GM12872 (cell line): ENCODE measurements at regions not wholly inside any gene's neighbourhood (a gene's known extent, or its start where the extent isn't known, plus 50 kb on each side); places are given as distances from the start of the nearest gene placed in this dataset.

ENCODE experiments used
- CTCF ChIP-seq: IDR thresholded peaks from 3 replicates; pipeline ENCODE4 v1.5.1; 2011; ENCODE audit warnings: low read depth, mild to moderate bottlenecking, low read length, moderate library complexity; ENCODE audit not compliant: insufficient read depth

- TF ChIP-seq CTCF: no peak
Observed at GRCh38 chr4:100819505-100819904, 301.7 kb upstream of the EMCN start.

- TF ChIP-seq CTCF: no peak
Observed at GRCh38 chr4:100816436-100817045, 298.7 kb upstream of the EMCN start.

GRCh38 chr4:100811046-100811445, 293.2 kb upstream of the EMCN start:
- TF ChIP-seq CTCF: no peak

GRCh38 chr4:100809506-100809905, 291.7 kb upstream of the EMCN start:
- TF ChIP-seq CTCF: no peak

- no peak for TF ChIP-seq CTCF
Observed at GRCh38 chr4:100806988-100807387, 289.2 kb upstream of the EMCN start.

- no peak for TF ChIP-seq CTCF
Observed at GRCh38 chr4:100805538-100805937, 287.7 kb upstream of the EMCN start.

GRCh38 chr4:100804576-100805360, 286.9 kb upstream of the EMCN start:
- no peak for TF ChIP-seq CTCF
